Sigmoid colon (tissue), 4 donors: ENCODE measurements at regions not wholly inside any gene's neighbourhood (a gene's known extent, or its start where the extent isn't known, plus 50 kb on each side); places are given as distances from the start of the nearest gene placed in this dataset.

Source experiments
- CTCF ChIP-seq, 4 experiments: fragments of 450-650 bp in 3 of 4; fragments of 200-600 bp in 1 of 4; IDR thresholded peaks; one replicate each; pipeline ENCODE4 v1.5.1; 2016 to 2019; ENCODE audit warnings: antibody characterized with exemption in 4 of 4, mild to moderate bottlenecking in 3 of 4, moderate library complexity in 2 of 4
- EP300 ChIP-seq, 4 donors: sonication (generic); formaldehyde crosslinking; IDR thresholded peaks; one replicate each; pipeline ENCODE4 v1.6.1; 2017; ENCODE audit warnings: antibody characterized with exemption in 4 of 4
- POLR2AphosphoS5 ChIP-seq, 4 donors: sonication (generic); formaldehyde crosslinking; IDR thresholded peaks; one replicate each; pipeline ENCODE4 v1.6.1; 2017; ENCODE audit warnings: antibody characterized with exemption in 4 of 4

- TF ChIP-seq CTCF (IDR thresholded peaks at IDR 0.05) = no peak
- TF ChIP-seq POLR2AphosphoS5 (IDR thresholded peaks at IDR 0.05) = no peak
- no peak for TF ChIP-seq EP300 (IDR thresholded peaks at IDR 0.05)
Measured at GRCh38 chr14:56528927-56529326, 50.7 kb upstream of the TMEM260 start.
